GM18508 (cell line): ENCODE measurements at regions not wholly inside any gene's neighbourhood (a gene's known extent, or its start where the extent isn't known, plus 50 kb on each side); places are given as distances from the start of the nearest gene placed in this dataset.

ENCODE experiments used
- ATAC-seq: cut with Tn5 transposase; IDR thresholded peaks from one replicate; pipeline ENCODE4 v1.9.1; 2021; ENCODE audit warnings: moderate number of reproducible peaks; ENCODE audit not compliant: insufficient read depth, unreplicated experiment

DNA sequence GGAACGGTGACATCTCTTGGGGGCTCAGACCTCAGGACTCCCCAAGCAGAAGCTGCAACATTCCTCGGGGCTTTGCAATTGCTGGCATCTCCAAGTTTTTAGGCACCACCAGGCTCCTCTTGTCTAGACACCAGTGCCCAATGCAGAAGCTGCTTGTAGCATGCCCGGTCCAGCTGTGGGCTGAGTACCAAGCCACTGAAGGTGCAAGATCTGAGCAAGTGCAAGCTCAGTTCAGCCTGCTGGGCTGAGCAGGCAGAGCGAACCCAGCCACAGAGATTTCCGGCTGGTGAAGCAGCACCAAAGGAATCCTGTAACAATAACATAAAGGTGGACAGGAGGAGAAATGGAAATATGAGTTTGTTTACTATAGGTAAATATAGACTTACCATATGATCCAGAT, 995.4 kb upstream of the B3GALT2 start:
- ATAC-seq, result no peak

GRCh38 chr1:194176212-194176611, 989.8 kb upstream of the B3GALT2 start:
- ATAC-seq, result no peak

GRCh38 chr1:194175251-194175650, 988.8 kb upstream of the B3GALT2 start:
- ATAC-seq, result no peak

DNA sequence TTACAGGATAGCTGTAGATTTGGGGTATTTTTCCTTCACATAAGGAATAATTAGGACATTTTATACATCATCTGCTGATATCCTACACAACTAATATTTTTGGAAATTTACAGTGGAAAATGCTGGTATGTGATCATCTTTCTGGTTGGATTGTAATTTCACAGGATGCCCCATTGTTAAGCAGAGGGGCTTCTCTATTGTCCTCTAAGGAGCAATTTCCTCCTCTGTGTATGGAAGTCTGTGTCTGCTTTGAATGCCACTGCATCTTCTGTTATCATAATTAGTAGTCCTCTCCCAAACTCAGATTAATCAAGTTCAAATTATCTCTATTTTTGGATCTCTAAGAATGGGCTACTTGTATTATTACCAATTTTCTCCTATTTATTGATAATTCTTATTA, 988.1 kb upstream of the B3GALT2 start:
- no peak for ATAC-seq

DNA sequence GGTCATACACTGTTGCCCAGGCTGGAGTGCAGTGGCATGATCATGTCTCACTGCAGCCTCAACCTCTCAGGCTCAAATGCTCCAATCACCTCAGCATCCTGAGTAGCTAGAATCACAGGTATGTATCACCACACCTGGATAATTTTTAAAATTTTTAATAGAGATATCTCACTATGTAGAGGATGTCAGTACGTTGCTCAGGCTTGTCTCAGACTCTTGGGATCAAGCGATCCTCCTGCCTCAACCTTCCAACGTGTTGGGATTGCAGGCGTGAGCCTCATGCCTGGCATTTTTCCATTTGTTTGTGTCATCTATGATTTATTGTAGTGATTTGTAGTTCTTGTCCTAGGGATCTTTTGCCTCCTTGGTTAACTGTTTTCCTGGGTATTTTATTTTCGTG, 985.2 kb upstream of the B3GALT2 start:
- ATAC-seq, result no peak

DNA sequence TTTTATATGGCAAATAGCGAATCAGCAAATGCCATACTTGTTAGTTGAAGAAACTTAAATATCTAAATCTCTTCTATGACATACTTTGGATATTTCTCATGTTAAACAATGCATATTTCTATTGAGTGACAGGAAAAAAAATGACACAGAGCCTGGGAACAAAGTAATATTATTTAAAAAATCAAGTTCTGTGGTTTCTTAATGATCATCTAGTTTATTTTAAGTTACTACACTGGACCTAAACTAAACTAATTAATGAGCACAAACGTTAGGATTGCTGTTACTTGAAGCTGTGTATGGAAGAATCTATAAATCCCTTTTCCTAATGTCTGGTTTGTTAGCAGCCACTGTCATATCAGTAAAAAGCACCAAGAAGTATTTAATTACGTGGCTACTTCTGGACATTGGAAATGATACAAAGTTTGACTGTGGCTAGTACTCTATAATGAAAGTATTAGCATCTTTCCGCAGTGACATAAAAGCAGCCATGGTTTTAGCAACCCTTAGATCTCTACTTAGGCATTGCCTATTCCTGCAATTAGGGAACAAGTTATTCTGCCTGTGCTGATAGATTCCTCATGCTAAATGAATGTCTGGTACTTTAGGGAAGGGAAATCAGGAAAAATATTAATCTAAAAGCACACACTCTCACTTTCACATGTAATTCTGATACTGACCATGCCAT, 981.7 kb upstream of the B3GALT2 start:
- no peak for ATAC-seq

DNA sequence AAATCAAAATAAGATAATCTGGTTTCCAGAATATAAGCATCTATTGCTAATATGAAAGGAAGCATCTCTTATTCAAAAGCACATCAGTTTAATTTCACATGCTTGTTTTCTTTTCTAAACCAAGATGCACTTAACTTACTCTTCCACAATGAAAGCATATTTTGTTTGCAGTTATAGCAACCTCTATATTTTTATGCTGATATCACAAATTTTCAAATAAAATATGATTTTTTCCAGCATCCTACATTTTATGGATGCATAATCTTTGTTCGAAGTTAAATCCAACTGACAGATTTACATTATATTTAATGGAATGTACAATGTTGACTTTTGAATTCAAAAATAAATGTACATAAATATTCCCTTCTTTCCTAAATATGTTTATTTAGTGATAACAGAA, 978.3 kb upstream of the B3GALT2 start:
- ATAC-seq, result no peak

- ATAC-seq, result no peak
Observed at GRCh38 chr1:194161591-194161990, 975.2 kb upstream of the B3GALT2 start.

- no peak for ATAC-seq
Observed at GRCh38 chr1:194159941-194160340, 973.5 kb upstream of the B3GALT2 start.

DNA sequence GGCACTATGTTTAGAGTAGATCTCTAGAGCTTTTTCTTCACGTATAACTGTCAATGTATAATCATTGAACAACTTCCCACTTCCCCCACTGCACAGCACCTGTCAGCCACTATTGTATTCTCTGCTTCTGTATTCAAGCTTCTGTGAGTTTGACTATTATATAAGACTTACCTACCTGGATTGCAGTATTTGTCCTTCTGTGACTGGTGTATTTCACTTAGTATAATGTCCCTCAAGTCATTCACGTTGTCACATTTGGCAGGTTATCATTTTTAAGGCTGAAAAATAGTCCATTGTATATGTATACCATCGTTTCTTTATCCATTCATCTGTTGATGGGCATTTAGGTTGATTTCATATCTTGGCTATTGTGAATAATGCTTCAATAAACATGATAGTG, 969.5 kb upstream of the B3GALT2 start:
- ATAC-seq, result no peak

- no peak for ATAC-seq
Observed at GRCh38 chr1:194151056-194151455, 964.6 kb upstream of the B3GALT2 start.

DNA sequence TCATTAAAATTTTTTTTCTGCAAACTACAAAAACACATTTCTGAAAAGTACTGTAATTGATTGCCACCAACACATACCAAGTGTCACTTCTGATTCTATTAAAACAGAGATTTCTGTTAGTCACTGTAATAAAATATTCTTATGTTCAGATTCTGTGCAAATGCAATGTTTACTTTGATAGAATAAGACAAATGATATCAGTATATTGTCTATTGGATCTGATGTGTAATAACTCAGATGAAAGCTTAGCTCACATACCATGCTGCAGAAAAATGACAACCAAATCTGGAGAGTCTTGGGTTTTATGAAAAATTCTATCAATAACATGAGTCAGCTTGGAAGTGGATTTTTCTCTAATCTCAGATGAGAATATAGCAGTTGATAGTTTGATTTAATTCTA, 963.8 kb upstream of the B3GALT2 start:
- ATAC-seq, result no peak

- ATAC-seq, result no peak
Observed at GRCh38 chr1:194133152-194133551, 946.7 kb upstream of the B3GALT2 start.

DNA sequence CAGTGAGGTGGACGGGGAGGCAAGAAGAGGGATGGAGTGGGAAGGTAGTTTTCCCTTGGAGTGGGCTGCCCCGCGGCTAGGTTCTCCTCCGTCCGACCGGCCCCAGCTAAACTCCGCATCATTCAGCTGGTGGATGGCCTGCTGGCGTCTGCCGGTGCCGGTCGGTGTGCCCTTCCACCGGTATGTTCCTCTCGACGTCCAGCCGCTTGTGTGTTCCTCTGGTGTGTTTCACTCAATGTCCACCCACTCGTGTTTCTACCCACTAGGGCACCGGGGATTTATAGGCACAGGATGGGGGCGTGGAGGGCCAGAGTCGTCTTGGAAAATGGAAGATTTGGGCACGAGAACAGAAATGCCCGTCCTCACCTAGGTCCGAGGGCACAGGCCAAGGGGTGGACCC, 931.7 kb upstream of the B3GALT2 start:
- no peak for ATAC-seq

- no peak for ATAC-seq
Observed at GRCh38 chr1:194117582-194117981, 931.2 kb upstream of the B3GALT2 start.

GRCh38 chr1:194114288-194114687, 927.9 kb upstream of the B3GALT2 start:
- ATAC-seq, result no peak

DNA sequence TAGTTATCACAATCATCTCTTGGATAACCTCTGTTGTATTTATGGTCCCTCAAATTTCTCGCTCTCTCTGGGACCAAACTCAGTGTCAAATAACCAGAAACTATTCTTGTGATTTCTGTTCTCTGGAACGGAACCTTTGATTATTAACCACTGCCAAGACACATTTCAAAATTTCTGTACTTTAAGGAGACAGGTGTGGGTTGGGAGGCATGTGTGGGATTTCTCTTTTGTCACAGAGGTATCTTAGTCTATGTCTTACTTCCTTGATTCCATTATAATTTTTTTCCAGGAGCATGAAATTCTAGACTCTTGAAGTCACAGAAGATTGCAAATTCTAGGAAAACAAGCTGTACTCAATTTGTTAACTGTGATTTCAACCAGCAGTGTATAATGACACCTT, 919.0 kb upstream of the B3GALT2 start:
- ATAC-seq, result no peak

GRCh38 chr1:194104247-194104844, 917.9 kb upstream of the B3GALT2 start:
- no peak for ATAC-seq

DNA sequence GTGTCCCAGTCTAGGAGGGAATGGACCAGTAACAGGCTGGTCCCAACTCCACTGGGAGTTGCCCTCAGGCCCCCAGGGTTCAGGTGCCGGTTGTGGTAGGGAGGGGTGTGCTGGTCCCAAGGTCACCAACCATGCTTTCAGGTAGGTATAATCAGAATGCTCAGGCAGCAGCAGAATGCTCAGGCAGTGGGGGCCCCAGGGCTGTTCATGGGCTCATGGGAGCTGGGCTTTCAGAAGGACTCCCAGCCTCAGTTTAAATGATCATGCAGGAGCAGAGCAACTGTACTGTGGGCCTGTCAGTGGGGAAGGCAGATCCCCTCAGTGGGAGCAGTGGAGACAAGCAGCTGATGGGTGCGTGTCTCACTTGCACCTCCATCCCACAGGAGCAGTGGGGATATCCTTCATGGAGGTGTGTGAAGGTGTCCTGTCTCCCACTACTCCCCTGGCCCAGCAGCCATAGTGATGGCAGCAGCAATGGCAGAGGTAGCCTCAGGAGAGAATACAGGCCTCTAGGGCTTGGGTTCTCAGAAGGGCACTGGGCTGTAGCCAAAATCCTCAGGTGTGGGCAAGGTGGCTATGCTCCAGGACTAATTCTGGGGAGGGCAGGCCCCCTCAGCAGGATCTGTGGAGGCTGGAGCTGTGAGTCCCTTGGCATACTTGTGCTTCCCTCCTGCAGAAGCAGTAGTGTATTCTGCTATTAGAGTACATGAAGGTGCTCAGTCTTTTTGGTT, 917.3 kb upstream of the B3GALT2 start:
- no peak for ATAC-seq

- no peak for ATAC-seq
Observed at GRCh38 chr1:194103101-194103500, 916.7 kb upstream of the B3GALT2 start.

- ATAC-seq, result no peak
Observed at GRCh38 chr1:194102607-194103006, 916.2 kb upstream of the B3GALT2 start.

DNA sequence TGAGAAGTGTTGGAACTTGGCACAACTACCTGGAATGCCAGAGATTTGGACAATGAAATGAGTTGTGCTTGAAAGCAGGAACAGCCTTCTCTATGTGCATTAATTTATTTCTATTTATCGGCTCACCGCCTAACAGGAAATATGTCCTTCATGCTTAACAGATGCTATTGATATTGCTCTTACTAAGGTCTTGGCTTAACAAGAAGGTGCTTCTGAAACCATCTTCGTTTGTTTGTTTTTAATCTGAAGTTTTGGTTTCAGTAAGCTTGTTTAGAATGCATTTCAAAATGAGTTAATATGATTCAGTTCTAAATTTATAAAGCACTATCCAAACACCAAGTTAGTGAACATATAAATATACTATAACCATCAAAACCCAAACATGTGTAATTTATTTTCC, 898.3 kb upstream of the B3GALT2 start:
- ATAC-seq, result no peak
